Stimulated activated CD4-positive, alpha-beta T cell treated with anti-CD3 and anti-CD28 coated beads, Interleukin-1b, Interleukin-23, amount 100 ng/mL, for 1 hour (primary cell): ENCODE measurements at regions not wholly inside any gene's neighbourhood (a gene's known extent, or its start where the extent isn't known, plus 50 kb on each side); places are given as distances from the start of the nearest gene placed in this dataset.
"Not testable (repeated sequence)": the region's sequence is repeated elsewhere in the genome, so short reads cannot be mapped to it uniquely, and the experiment has no call there.

Experiments
- DNase-seq, 2 donors: peaks; one replicate each; pipeline ENCODE4 v3.0.0-alpha.2; 2020; ENCODE audit warnings: low read depth in 2 of 2

DNA sequence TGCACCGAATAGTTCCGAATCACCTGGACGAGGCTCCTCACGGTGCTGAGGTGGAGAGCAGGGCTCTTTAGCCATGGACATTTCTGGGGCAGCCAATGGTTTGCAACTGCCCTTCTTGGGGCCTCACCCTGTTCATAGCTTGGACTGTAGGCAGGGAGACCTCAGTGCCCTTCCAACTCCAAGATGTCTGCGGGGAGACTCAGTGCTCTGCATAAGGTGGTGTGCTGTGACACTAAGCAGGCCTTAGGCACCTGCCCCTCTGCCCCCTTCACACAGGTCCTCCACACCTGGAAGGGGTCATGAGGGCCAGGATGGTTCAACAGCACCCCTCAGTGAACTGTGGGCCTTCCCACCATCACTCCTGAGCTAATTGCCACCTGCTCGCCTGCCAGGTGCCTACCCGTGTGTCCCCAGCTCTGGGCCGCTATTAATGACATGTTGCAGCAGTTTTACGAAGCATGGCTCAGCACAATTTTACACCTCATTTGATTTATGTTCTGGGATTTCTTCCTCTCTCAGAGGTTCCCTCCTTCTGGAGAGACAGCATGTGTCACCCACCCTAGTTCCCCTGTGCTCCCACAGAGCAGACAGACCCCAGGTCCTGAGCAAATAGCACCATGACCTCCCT, 101.2 kb upstream of the SMAD3 start:
- DNase-seq = no peak

DNA sequence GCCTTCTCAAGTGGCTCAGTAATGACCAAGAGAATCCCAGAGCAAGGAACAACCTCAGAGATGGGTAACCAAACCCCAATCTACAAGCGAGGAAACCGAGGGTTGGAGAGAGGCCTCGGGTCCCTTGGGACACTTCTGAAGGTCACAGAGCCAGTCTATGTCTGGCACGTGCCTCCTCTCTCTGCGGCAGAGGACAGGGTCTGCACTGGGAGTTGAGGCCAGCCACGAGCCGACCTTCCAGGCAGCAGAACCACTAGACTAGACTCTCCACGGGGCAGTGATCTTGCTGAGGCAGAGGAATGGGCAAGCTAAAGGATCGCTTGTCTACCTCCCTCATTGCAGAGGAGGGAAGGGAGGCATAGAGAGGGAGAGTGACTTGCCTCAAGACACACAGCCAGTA, 100.6 kb upstream of the SMAD3 start:
- no peak for DNase-seq

GRCh38 chr15:66965201-66965900, 100.1 kb upstream of the SMAD3 start:
- DNase-seq = no peak

DNA sequence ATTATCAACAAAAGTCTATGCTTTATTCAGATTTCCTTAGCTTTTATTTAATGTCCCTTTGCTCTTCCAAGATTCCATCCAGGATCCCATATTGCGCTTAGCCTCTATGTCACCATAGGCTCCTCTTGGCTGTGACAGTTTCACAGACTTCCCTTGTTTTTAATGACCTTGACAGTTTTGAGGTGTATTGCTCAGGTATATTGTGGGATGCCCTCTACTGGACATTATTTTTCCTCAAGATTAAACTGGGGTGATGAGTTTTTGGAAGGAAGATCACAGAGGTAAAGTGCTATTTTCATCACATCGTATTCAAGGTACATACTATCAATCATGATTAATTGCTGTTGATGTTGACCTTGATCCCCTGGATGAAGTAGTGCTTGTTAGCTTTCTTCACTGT, 99.1 kb upstream of the SMAD3 start:
- no peak for DNase-seq

DNA sequence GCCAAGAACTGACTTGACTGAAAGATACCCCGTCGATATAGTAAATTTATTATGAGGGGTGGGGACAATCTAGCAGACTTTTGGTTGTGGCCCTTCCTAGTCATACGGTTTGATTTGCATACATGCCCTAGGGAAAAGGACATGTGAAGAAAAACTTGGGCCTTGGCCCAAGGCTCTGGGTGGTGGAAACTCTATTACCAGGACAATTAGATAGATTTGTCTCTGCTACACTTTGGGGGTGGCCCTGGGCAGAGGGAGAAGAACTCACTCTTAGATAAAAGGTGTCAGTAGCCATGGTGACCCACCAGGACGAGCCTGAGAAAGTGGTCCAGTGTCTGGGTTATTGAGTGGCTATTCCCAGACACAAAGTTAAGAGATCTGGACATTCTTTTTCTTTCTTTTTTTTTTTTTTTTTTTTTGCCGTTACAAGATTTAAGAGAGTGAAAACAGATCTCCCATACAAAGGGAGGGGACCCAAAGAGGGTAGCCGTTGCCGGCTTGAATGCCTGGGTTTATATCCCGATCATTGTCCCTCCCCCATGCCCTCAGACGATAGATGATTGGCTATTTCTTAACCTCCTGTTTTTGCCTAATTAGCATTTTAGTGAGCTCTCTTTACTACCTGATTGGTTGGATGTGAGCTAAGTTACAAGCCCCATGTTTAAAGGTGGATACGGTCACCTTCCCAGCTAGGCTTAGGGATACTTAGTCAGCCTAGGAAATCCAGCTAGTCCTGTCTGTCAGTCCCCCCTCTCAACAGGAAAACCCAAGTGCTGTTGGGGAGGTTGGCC, 96.4 kb upstream of the SMAD3 start:
- DNase-seq = no peak

GRCh38 chr15:66974131-66974530, 91.3 kb upstream of the SMAD3 start:
- not testable (repeated sequence) for DNase-seq

DNA sequence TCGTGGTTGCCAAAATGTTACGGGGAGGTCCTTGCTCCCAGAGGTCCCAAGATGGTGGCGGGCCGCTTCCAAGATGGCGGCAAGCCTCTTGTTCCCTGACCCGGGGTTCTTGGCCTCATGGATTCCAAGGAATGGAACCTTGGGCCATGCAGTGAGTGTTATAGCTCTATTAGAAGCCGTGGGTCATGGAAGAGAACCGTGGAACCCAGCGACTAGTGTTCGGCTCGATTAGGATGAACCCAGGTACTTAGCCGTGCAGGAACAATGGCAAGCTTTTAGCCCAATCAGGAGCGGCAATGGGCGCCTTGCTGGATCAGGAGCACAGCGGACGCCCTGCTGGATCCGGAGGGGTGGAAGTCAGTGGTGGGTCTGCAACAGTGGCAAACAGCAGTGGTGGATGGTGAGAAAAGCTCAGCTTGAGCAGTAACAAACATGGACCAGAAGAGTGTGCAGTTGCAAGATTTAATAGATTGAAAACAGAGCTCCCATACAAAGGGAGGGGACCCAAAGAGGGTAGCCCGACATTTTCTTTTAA, 89.2 kb upstream of the SMAD3 start:
- DNase-seq = not testable (repeated sequence)

DNA sequence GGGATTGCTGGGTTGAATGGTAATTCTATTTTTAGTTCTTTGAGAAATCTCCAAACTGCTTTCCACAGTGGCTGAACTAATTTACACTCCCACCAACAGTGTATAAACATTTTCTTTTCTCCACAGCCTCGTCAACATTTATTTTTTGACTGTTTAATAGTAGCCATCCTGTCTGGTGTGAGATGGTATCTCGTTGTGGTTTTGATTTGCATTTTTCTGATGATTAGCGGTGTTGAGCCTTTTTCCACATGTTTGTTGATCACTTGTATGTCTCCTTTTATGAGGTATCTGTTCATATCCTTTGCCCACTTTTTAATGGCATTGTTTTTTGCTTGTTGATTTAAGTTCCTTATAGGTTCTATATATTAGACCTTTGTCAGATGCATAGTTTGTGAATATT, 85.1 kb upstream of the SMAD3 start:
- not testable (repeated sequence) for DNase-seq

GRCh38 chr15:66981771-66982170, 83.6 kb upstream of the SMAD3 start:
- no peak for DNase-seq

GRCh38 chr15:66982250-66982649, 83.2 kb upstream of the SMAD3 start:
- no peak for DNase-seq

DNA sequence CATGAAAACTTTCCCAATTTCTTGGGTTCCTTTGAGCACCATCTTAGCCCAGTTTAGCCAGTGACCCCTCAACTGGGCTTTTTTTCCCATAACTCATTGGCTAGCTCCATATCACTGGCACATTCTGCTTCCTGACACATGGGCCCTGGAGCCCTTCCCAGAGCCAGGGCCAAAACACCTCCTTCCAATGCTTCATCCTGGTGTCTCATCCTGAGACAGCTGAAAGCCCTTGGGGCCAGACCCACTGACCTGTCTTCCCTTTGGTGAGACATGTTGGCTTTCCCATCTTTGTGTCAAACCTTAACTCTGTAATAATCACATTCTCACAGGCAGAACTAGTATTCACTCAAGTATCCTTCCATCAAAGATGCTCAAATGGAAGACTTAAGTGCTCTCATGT, 82.6 kb upstream of the SMAD3 start:
- no peak for DNase-seq

DNA sequence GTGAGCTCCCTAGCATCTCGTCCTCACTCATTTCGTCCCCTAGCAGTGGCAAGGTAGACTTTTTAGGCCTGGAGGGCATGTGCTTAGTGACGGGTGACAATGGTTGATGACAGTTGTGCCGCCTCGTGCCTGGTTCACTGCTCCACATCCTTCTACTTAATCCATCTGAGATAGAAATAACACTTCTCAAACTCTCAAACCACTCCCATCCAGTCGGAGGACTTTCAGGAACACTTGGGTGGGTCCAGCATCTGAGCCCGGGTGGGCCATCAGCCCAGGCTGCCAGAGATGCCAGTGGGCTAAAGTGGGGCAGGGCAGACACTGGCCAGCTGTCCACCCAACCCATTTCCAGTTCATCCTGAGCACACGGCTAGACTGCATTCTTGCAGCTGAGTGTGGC, 79.7 kb upstream of the SMAD3 start:
- no peak for DNase-seq

GRCh38 chr15:66986951-66987350, 78.5 kb upstream of the SMAD3 start:
- DNase-seq = no peak

DNA sequence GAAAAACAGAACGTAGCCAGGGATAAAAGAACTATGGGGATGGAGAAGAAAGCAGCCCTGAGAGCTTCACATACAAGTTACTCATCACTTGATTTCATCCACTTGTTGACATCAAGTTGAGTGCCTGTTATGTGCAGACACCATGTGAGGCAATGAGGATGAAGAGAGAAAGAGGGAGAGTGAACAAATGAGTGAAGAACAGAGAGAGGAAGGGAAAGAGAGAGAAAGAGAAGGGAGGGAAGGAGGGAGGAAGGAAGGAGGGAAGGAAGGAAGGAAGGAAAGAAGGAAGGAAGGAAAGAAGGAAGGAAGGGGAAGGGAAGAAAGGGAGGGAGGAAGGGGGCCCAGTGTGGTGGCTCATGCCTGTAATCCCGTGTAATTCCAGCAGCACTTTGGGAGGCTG, 72.3 kb upstream of the SMAD3 start:
- DNase-seq = no peak

DNA sequence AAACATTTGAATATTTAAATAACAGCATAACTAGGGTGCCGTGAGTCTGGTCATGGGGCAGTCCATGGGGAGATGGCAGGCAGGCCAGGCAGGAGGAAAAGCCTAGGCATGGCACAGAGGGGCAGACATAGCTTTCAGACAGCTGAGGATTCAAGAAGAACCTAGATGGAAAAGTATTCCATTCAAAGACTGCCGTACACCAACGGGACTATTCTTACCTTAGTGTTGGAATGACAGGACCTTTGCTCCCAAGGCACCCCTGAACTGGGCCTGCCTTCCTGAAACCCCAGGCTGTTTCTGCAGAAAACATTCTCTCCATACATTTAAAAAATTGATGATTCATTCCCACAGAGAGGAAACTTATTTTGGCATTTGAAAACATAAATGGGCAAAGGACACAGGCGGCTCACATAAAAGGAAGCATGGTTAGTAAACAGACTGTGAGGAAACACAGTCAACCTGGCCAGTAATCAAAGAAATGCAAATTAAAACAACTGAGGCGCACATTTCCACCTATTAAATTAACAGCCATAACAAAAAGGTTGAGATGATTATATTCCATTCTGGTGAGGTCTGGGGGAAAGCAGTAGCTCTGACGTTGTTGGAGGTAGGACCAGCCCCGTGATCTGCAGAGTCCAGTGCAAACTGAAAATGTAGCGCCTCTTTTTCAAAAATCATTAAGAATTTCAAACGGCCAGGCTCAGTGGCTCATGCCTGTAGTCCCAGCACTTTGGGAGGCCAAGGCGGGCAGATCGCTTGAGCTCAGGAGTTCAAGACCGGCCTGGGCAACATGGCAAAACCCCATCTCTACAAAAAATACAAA, 71.3 kb upstream of the SMAD3 start:
- no peak for DNase-seq

- no peak for DNase-seq
These were observed 70.3 kb upstream of the SMAD3 start for GRCh38 chr15:66994927-66995656.

- no peak for DNase-seq
These were observed 69.3 kb upstream of the SMAD3 start for GRCh38 chr15:66996094-66996493.

DNA sequence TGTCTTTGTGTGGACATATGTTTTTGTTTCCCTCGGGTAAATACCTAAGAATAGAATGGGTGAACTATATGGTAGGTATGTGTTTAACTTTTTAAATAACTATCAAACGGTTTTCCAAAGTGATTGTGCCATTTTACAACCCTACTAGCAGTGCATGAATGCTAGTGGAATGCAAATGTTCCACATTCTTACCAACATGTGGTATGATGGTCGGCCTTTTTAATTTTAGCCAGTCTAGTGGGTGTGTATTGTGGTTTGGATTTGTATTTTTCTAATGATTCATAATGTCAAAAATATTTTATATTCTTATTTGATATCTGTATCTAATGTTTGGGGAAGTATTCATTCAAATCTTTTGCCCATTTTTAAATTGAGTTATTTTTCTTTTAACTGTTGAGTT, 68.2 kb upstream of the SMAD3 start:
- DNase-seq = no peak

DNA sequence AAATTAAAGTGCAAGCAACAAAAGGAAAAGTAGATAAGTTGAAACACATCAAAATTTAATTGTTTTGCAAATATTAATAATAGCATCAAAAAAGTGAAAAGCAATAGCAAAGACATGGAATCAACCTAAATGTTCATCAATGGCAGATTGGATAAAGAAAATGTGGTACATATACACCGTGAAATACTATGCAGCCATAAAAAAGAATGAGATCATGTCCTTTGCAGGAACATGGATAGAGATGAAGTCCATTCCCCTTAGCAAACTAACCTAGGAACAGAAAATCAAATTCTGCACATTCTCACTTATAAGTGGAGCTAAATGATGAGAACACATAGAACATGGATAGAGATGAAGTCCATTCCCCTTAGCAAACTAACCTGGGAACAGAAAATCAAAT, 67.2 kb upstream of the SMAD3 start:
- DNase-seq = not testable (repeated sequence)

GRCh38 chr15:66999046-66999968, 66.1 kb upstream of the SMAD3 start:
- DNase-seq = no peak
